K562 (cell line): ENCODE measurements at regions not wholly inside any gene's neighbourhood (a gene's known extent, or its start where the extent isn't known, plus 50 kb on each side); places are given as distances from the start of the nearest gene placed in this dataset.

Experiments
- ATAC-seq: fragments of 200-7000 bp; cut with Tn5 transposase; 3 replicates; pipeline ENCODE4 v1.9.1; 2020; ENCODE audit warnings: moderate library complexity
- BruUV-seq: library from RNA; stranded (reverse); fragments of 400-500 nt; replicated peaks from 2 replicates; lab custom pipeline; 2021; lab: Mats Ljungman, UMichigan
- CTCF ChIA-PET: fragments of 300-600 bp; formaldehyde crosslinking; extraction: SDS; loops from one replicate; lab custom pipeline; 2021; ENCODE audit warnings: low intra/inter-chr PET ratio; lab: Yijun Ruan, JAX
- POLR2A ChIA-PET: fragments of 300-600, 350-650 bp; sonication (Branson Sonifier 250); formaldehyde crosslinking; extraction: SDS; loops from one replicate; lab custom pipeline; 2021; ENCODE audit warnings: antibody characterized with exemption, inconsistent platforms; lab: Yijun Ruan, JAX
- DNase-seq, 4 experiments: peaks; one replicate each; pipeline versions ENCODE4 v3.0.0 to v3.0.0-alpha.2; 2011 to 2018; ENCODE audit warnings: low spot score in 3 of 4, mixed read lengths in 3 of 4; ENCODE audit errors: extremely low read depth in 1 of 4
- FAIRE-seq: peaks from 2 replicates; lab custom pipeline; 2011; peaks lifted over from hg19 to GRCh38; lab: Jason Lieb, UNC
- H2AFZ ChIP-seq: 2 replicates; pipeline ENCODE4 v1.6.0; 2011; ENCODE audit warnings: low read depth, low read length, control low read depth, inconsistent platforms
- H3K27ac ChIP-seq: fragments of 200-600 bp; 3 replicates; pipeline ENCODE4 v1.8.0; 2011; ENCODE audit warnings: low read depth, mild to moderate bottlenecking, control low read depth, inconsistent platforms, low read length, moderate library complexity, mixed read lengths; ENCODE audit errors: extremely low read depth
- H3K27me3 ChIP-seq, 2 experiments: fragments of 300-600 bp in 1 of 2; 2 replicates in 1 of 2; 3 replicates in 1 of 2; pipeline versions ENCODE4 v1.6.0 to v1.8.0; 2011; ENCODE audit warnings: inconsistent platforms in 2 of 2, low read length in 2 of 2, mild to moderate bottlenecking in 1 of 2, mixed read lengths in 1 of 2, moderate library complexity in 1 of 2; ENCODE audit not compliant: control insufficient read depth in 2 of 2, insufficient read depth in 2 of 2
- H3K36me3 ChIP-seq: fragments of 300-600 bp; 3 replicates; pipeline ENCODE4 v1.8.0; 2011; ENCODE audit warnings: mild to moderate bottlenecking, low read length, inconsistent platforms; ENCODE audit not compliant: control insufficient read depth, insufficient read depth
- H3K4me1 ChIP-seq, 2 experiments: fragments of 200-600 bp in 1 of 2; replicated peaks in 1 of 2; 2 replicates in 1 of 2; 3 replicates in 1 of 2; pipeline versions ENCODE4 v1.5.1 to v1.8.0; 2011; ENCODE audit warnings: inconsistent platforms in 2 of 2, low read length in 2 of 2, mild to moderate bottlenecking in 1 of 2, mixed read lengths in 1 of 2, moderate library complexity in 1 of 2; ENCODE audit not compliant: control insufficient read depth in 2 of 2, insufficient read depth in 2 of 2
- H3K4me2 ChIP-seq: 2 replicates; pipeline ENCODE4 v1.6.1; 2011; ENCODE audit warnings: low read length, control low read depth, inconsistent platforms, mixed read lengths; ENCODE audit not compliant: insufficient read depth
- H3K4me3 ChIP-seq: fragments of 200-600 bp; sonication (generic), shearing (Covaris generic); 2 replicates; pipeline ENCODE4 v1.5.1; 2016; ENCODE audit warnings: control low read depth, inconsistent platforms
- H3K79me2 ChIP-seq: fragments of 200-600 bp; 3 replicates; pipeline ENCODE4 v1.8.0; 2011; ENCODE audit warnings: low read length, inconsistent platforms; ENCODE audit not compliant: control insufficient read depth, insufficient read depth
- H3K9ac ChIP-seq, 2 experiments: 2 replicates each; pipeline versions ENCODE4 v1.6.0 to v1.6.1; 2011; ENCODE audit warnings: low read depth in 2 of 2, low read length in 2 of 2, control low read depth in 1 of 2, inconsistent platforms in 1 of 2, mild to moderate bottlenecking in 1 of 2, mixed read lengths in 1 of 2; ENCODE audit not compliant: insufficient read depth in 1 of 2
- H3K9me1 ChIP-seq: one replicate; pipeline ENCODE4 v1.6.0; 2011; ENCODE audit warnings: inconsistent platforms, mild to moderate bottlenecking, low read length, moderate library complexity; ENCODE audit not compliant: control insufficient read depth, insufficient read depth
- H3K9me3 ChIP-seq: replicated peaks from 2 replicates; pipeline ENCODE4 v1.5.1; 2011; ENCODE audit warnings: low read depth, low read length, inconsistent platforms; ENCODE audit not compliant: control insufficient read depth, insufficient read depth
- H4K20me1 ChIP-seq: replicated peaks from 2 replicates; pipeline ENCODE4 v1.6.1; 2011; ENCODE audit warnings: low read length, inconsistent platforms, mixed read lengths; ENCODE audit not compliant: control insufficient read depth, insufficient read depth
- BRCA1 ChIP-seq, 2 experiments: fragments of 450-650 bp in 1 of 2; sonication (generic) in 1 of 2; formaldehyde crosslinking in 1 of 2; IDR thresholded peaks; 2 replicates each; pipeline versions ENCODE4 v1.5.0 to v1.6.1; 2017 to 2020; ENCODE audit warnings: mild to moderate bottlenecking in 1 of 2, missing genetic modification reagents in 1 of 2
- CBFA2T2 ChIP-seq: fragments of 450-650 bp; conservative IDR thresholded peaks from 2 replicates; pipeline ENCODE4 v1.6.1; 2017; ENCODE audit warnings: mild to moderate bottlenecking
- CC2D1A ChIP-seq: fragments of 450-650 bp; IDR thresholded peaks from 2 replicates; pipeline ENCODE4 v1.6.1; 2017; ENCODE audit warnings: mild to moderate bottlenecking
- CREM ChIP-seq: IDR thresholded peaks from 2 replicates; pipeline ENCODE4 v1.6.1; 2014; ENCODE audit warnings: antibody characterized with exemption, low read depth
- FOS ChIP-seq: IDR thresholded peaks from 3 replicates; pipeline ENCODE4 v1.6.1; 2011; ENCODE audit not compliant: insufficient read length; ENCODE audit errors: extremely low read depth
- IRF2 ChIP-seq: sonication (generic); formaldehyde crosslinking; IDR thresholded peaks from 2 replicates; pipeline ENCODE4 v1.8.1; 2022; ENCODE audit warnings: mild to moderate bottlenecking, missing genetic modification reagents
- MBD2 ChIP-seq: sonication (generic); IDR thresholded peaks from 2 replicates; pipeline ENCODE4 v1.6.1; 2016; ENCODE audit warnings: low read depth, borderline replicate concordance
- NFRKB ChIP-seq: fragments of 450-650 bp; IDR thresholded peaks from 2 replicates; pipeline ENCODE4 v1.6.1; 2016; ENCODE audit warnings: low read depth
- PRMT5 ChIP-seq: sonication (generic); formaldehyde crosslinking; IDR thresholded peaks from 2 replicates; pipeline ENCODE4 v1.5.0; 2020; ENCODE audit warnings: missing genetic modification reagents
- SIRT6 ChIP-seq: IDR thresholded peaks from one replicate; pipeline ENCODE4 v1.6.1; 2012; ENCODE audit warnings: low read depth, mild to moderate bottlenecking, control low read depth, inconsistent platforms, low read length, moderate library complexity
- ZNF717 ChIP-seq: fragments of 250-450 bp; sonication (Bioruptor Pico); IDR thresholded peaks from 2 replicates; pipeline ENCODE4 v1.5.0; 2021
- WGBS: fragments of 100-300 bp; shearing (Covaris generic); methylation state at CpG from one replicate; pipeline ENCODE4 v1.1.6; 2016; ENCODE audit warnings: low coverage, mixed read lengths; ENCODE audit not compliant: insufficient coverage; ENCODE audit errors: missing lambda C conversion rate; 5-methylcytosine and 5-hydroxymethylcytosine counted together
- in situ Hi-C: fragments of 300-500 bp; cut with MboI; formaldehyde crosslinking; loops from 4 replicates; pipeline ENCODE4 v1.15.0; 2018; ENCODE audit warnings: inconsistent platforms, mixed read lengths
- intact Hi-C: fragments of 100-400 bp; cut with micrococcal nuclease; formaldehyde crosslinking; loops from 2 replicates; pipeline ENCODE4 v1.14.2; 2022
- TF ChIP-seq, protein P1 (sequence below): fragments of 250-450 bp; sonication (Bioruptor Pico); IDR thresholded peaks from 2 replicates; pipeline ENCODE4 v1.4.0; 2020; ENCODE audit warnings: mild to moderate bottlenecking, moderate library complexity
- TF ChIP-seq, protein P2 (sequence below): sonication (generic); formaldehyde crosslinking; IDR thresholded peaks from 2 replicates; pipeline ENCODE4 v1.8.0; 2022; ENCODE audit warnings: mild to moderate bottlenecking, missing genetic modification reagents, borderline replicate concordance
- TF ChIP-seq, protein P3 (sequence below): fragments of 250-450 bp; sonication (Bioruptor Pico); IDR thresholded peaks from 2 replicates; pipeline ENCODE4 v1.5.0; 2021
- TF ChIP-seq, protein P4 (sequence below), 2 experiments: fragments of 150-350 bp in 1 of 2; IDR thresholded peaks; 2 replicates each; pipeline ENCODE4 v1.6.1; 2012 to 2016; ENCODE audit warnings: low read depth in 2 of 2, low read length in 2 of 2, mild to moderate bottlenecking in 1 of 2, moderate library complexity in 1 of 2

DNA sequence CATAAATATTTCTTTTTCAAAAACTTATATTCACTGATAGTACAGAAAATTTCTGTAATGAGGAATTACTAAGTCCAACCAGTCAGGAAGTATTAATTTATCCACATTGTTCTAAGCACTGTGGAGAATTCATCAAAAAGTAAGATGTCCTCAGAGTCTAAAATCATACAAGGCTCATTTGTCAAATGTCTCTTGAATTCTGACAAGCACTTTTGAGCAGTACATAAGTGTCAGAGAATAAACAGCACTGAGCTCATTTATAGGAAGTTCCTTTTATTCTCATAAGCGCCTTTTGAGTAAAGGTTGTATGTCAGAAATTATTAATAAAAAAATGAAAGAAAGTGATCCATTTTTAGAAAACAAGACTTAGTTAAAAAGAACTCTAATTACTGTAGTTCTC is 523.2 kb upstream of the EPHA5 start:
- in situ Hi-C loops = no loop called here
- Histone ChIP-seq H3K9me1 (no peaks in the 10 kb centered on the region), H3K4me3 (no peak overlapping the region), H3K27ac (no peak overlapping the region), H4K20me1 (no peaks in the 10 kb centered on the region), H2AFZ (no peak overlapping the region), H3K4me2 (no peak overlapping the region), H3K27me3 (no peaks in the 10 kb centered on the region), H3K9me3 (no peaks in the 10 kb centered on the region; the same call in 1 of the 2 replicates), H3K36me3 (no peaks in the 10 kb centered on the region), H3K9ac (no peak overlapping the region), H3K79me2 (no peaks in the 10 kb centered on the region), H3K4me1 (no peaks in the 10 kb centered on the region)
- FAIRE-seq (no peak), DNase-seq (no peak), ATAC-seq (no peak)
- 0% methylated on average over 1 of the region's 1 CpG for WGBS
- TF ChIP-seq CBFA2T2 = no peak
- no peak for TF ChIP-seq PRMT5 (CRISPR knock-in tag)
- TF ChIP-seq, protein P1, sequence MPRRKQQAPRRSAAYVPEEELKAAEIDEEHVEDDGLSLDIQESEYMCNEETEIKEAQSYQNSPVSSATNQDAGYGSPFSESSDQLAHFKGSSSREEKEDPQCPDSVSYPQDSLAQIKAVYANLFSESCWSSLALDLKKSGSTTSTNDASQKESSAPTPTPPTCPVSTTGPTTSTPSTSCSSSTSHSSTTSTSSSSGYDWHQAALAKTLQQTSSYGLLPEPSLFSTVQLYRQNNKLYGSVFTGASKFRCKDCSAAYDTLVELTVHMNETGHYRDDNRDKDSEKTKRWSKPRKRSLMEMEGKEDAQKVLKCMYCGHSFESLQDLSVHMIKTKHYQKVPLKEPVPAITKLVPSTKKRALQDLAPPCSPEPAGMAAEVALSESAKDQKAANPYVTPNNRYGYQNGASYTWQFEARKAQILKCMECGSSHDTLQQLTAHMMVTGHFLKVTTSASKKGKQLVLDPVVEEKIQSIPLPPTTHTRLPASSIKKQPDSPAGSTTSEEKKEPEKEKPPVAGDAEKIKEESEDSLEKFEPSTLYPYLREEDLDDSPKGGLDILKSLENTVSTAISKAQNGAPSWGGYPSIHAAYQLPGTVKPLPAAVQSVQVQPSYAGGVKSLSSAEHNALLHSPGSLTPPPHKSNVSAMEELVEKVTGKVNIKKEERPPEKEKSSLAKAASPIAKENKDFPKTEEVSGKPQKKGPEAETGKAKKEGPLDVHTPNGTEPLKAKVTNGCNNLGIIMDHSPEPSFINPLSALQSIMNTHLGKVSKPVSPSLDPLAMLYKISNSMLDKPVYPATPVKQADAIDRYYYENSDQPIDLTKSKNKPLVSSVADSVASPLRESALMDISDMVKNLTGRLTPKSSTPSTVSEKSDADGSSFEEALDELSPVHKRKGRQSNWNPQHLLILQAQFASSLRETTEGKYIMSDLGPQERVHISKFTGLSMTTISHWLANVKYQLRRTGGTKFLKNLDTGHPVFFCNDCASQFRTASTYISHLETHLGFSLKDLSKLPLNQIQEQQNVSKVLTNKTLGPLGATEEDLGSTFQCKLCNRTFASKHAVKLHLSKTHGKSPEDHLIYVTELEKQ = no peak
- no peak for TF ChIP-seq CC2D1A
- no peak for TF ChIP-seq CREM
- TF ChIP-seq SIRT6 = no peak
- no peak for TF ChIP-seq FOS
- TF ChIP-seq BRCA1 (IDR thresholded peaks at IDR 0.05) = no peak
- no peak for TF ChIP-seq BRCA1 (CRISPR knock-in tag; IDR thresholded peaks at IDR 0.05)
- no peak for TF ChIP-seq IRF2 (CRISPR knock-in tag)
- TF ChIP-seq MBD2 = no peak
- no peak for TF ChIP-seq NFRKB
- TF ChIP-seq, protein P2, sequence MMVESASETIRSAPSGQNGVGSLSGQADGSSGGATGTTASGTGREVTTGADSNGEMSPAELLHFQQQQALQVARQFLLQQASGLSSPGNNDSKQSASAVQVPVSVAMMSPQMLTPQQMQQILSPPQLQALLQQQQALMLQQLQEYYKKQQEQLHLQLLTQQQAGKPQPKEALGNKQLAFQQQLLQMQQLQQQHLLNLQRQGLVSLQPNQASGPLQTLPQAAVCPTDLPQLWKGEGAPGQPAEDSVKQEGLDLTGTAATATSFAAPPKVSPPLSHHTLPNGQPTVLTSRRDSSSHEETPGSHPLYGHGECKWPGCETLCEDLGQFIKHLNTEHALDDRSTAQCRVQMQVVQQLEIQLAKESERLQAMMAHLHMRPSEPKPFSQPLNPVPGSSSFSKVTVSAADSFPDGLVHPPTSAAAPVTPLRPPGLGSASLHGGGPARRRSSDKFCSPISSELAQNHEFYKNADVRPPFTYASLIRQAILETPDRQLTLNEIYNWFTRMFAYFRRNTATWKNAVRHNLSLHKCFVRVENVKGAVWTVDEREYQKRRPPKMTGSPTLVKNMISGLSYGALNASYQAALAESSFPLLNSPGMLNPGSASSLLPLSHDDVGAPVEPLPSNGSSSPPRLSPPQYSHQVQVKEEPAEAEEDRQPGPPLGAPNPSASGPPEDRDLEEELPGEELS (CRISPR knock-in tag) = no peak
- TF ChIP-seq, protein P3, sequence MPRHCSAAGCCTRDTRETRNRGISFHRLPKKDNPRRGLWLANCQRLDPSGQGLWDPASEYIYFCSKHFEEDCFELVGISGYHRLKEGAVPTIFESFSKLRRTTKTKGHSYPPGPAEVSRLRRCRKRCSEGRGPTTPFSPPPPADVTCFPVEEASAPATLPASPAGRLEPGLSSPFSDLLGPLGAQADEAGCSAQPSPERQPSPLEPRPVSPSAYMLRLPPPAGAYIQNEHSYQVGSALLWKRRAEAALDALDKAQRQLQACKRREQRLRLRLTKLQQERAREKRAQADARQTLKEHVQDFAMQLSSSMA (CRISPR knock-in tag) = no peak
- TF ChIP-seq, protein P4, sequence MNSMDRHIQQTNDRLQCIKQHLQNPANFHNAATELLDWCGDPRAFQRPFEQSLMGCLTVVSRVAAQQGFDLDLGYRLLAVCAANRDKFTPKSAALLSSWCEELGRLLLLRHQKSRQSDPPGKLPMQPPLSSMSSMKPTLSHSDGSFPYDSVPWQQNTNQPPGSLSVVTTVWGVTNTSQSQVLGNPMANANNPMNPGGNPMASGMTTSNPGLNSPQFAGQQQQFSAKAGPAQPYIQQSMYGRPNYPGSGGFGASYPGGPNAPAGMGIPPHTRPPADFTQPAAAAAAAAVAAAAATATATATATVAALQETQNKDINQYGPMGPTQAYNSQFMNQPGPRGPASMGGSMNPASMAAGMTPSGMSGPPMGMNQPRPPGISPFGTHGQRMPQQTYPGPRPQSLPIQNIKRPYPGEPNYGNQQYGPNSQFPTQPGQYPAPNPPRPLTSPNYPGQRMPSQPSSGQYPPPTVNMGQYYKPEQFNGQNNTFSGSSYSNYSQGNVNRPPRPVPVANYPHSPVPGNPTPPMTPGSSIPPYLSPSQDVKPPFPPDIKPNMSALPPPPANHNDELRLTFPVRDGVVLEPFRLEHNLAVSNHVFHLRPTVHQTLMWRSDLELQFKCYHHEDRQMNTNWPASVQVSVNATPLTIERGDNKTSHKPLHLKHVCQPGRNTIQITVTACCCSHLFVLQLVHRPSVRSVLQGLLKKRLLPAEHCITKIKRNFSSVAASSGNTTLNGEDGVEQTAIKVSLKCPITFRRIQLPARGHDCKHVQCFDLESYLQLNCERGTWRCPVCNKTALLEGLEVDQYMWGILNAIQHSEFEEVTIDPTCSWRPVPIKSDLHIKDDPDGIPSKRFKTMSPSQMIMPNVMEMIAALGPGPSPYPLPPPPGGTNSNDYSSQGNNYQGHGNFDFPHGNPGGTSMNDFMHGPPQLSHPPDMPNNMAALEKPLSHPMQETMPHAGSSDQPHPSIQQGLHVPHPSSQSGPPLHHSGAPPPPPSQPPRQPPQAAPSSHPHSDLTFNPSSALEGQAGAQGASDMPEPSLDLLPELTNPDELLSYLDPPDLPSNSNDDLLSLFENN (IDR thresholded peaks at IDR 0.05; ENCODE audit: low read depth in 2 of 2, low read length in 2 of 2) = no peak
- TF ChIP-seq ZNF717 = no peak
- ChIA-PET POLR2A (interaction anchor here (1.0 kb wide), 1 partner anchor 20 kb away, joined by 3 read pairs; no protein-coding TSS in a partner anchor), CTCF (no interaction called here)
- no TSS peak for BruUV-seq
- intact Hi-C loops = no loop called here
